Pancreas (tissue), 10 donors: ENCODE measurements at regions not wholly inside any gene's neighbourhood (a gene's known extent, or its start where the extent isn't known, plus 50 kb on each side); places are given as distances from the start of the nearest gene placed in this dataset.
A peak's percentile ranks its signal among the peaks of the same experiment; 100 is the strongest.

Experiments
- ATAC-seq, 4 donors: fragments of 200-7000 bp; cut with Tn5 transposase; one replicate each; pipeline versions ENCODE4 v1.8.0 to v1.9.1; 2020; ENCODE audit warnings: mild to moderate bottlenecking in 4 of 4, moderate library complexity in 4 of 4
- DNase-seq, 6 donors: peaks; one replicate each; pipeline ENCODE4 v3.0.0-alpha.2; 2020
- FAIRE-seq: peaks from 2 replicates; lab custom pipeline; 2012; peaks lifted over from hg19 to GRCh38; lab: Jason Lieb, UNC
- H3K27ac ChIP-seq, 4 donors: fragments of 200-600 bp; sonication (generic); 1 replicate in 3 of 4; 2 replicates in 1 of 4; pipeline versions ENCODE4 v1.5.0 to v1.8.0; 2020
- H3K27me3 ChIP-seq, 4 donors: fragments of 200-600 bp; one replicate each; pipeline ENCODE4 v1.8.0; 2021
- H3K36me3 ChIP-seq, 3 donors: fragments of 200-600 bp; sonication (generic) in 1 of 3; one replicate each; pipeline versions ENCODE4 v1.5.0 to v1.8.0; 2020 to 2021
- H3K4me1 ChIP-seq, 3 donors: fragments of 200-600 bp; one replicate each; pipeline ENCODE4 v1.8.0; 2021
- H3K4me3 ChIP-seq, 4 donors: fragments of 200-600 bp; sonication (generic) in 2 of 4; one replicate each; pipeline versions ENCODE4 v1.5.0 to v1.8.0; 2020 to 2021
- H3K9me3 ChIP-seq, 4 donors: fragments of 200-600 bp; one replicate each; pipeline ENCODE4 v1.8.0; 2021
- WGBS, 2 donors: extraction: QIAGEN DNeasy Blood & Tissue Kit; methylation state at CpG; one replicate each; pipeline ENCODE4 v1.1.7; 2013; 5-methylcytosine and 5-hydroxymethylcytosine counted together
- intact Hi-C, 3 donors: fragments of 100-400 bp; cut with DNase I; formaldehyde crosslinking; loops; one replicate each; pipeline versions ENCODE4 v1.11.1 to v1.14.2; 2022
- TF ChIP-seq, protein P1 (sequence below), 4 donors: fragments of 200-600 bp; sonication (generic) in 3 of 4; IDR thresholded peaks; one replicate each; pipeline versions ENCODE4 v1.5.0 to v1.8.0; 2021; ENCODE audit warnings: antibody characterized with exemption in 4 of 4
- donor health status: healthy with polysubstance abuse.
- donor health status: DM: no; HTN: no; CAD: no; lungs with moderate emphysema.
- donor health status: DM: no; HTN: no; CAD: no.
- donor health status: control.
- donor health status: control.
- donor health status: Bipolar disorder and iron deficiency.
- donor health status: DM: yes; HTN: yes; CAD: no.
- donor health status: DM: no; HTN: no; CAD: no.
- donor health status: DM: no; HTN: no; CAD: no.
- donor health status: DM: yes; HTN: yes; CAD: no.

DNA sequence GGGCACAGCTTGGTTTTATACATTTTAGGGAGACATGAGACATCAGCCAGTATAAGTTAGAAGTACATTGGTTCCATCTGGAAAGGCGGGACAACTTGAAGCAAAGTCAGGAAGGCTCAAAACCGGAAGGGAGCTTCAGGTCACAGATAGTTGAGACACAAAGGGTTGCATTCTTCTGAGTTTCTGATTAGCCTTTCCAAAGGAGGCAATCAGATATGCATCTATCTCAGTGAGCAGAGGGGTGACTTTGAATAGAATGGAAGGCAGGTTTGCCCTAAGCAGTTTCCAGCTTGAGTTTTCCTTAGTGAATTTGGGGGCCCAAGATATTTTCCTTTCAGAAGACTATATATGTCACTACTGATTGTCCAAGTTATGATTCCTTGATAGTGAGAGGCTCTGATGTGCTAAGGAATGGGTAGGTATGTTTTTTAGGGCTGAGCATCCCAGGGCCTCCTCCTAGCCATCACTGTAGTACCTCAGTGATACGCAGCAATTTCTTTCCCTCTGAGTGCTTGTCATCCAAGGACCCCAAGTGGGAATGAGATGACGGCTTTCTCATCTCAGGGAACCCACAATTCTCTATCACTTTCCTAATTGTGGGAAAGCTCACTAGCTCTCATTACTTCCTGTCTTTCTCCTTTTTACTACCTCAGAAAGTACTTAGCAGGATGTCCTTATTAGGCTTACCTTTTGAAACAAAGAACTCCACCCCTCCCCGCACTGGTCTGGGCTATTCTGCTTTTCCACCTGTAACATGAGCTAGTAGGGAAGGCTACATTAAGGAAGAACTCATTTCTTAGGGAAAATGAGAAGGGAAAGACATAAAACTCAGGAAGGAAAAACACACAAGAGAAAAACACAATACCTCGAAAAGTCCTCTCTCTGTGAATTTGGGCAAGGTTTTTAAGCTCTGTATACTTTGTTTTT is 632.7 kb downstream of the RAPGEF2 start:
- H3K4me1 ChIP-seq = no peaks in the 10 kb centered on the region
- H3K9me3 ChIP-seq = no peaks in the 10 kb centered on the region
- DNase-seq (no peak), FAIRE-seq (no peak), ATAC-seq (no peak)
- H3K27me3 ChIP-seq = no peaks in the 10 kb centered on the region
- no peaks in the 10 kb centered on the region for H3K36me3 ChIP-seq
- TF ChIP-seq, protein P1, sequence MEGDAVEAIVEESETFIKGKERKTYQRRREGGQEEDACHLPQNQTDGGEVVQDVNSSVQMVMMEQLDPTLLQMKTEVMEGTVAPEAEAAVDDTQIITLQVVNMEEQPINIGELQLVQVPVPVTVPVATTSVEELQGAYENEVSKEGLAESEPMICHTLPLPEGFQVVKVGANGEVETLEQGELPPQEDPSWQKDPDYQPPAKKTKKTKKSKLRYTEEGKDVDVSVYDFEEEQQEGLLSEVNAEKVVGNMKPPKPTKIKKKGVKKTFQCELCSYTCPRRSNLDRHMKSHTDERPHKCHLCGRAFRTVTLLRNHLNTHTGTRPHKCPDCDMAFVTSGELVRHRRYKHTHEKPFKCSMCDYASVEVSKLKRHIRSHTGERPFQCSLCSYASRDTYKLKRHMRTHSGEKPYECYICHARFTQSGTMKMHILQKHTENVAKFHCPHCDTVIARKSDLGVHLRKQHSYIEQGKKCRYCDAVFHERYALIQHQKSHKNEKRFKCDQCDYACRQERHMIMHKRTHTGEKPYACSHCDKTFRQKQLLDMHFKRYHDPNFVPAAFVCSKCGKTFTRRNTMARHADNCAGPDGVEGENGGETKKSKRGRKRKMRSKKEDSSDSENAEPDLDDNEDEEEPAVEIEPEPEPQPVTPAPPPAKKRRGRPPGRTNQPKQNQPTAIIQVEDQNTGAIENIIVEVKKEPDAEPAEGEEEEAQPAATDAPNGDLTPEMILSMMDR (IDR thresholded peaks at IDR 0.05) = no peak
- no peak overlapping the region for H3K27ac ChIP-seq
- intact Hi-C loops = no loop called here
- WGBS, 2 donors = 87 to 91% methylated on average over 6 of the region's 6 CpGs
- no peak overlapping the region for H3K4me3 ChIP-seq

DNA sequence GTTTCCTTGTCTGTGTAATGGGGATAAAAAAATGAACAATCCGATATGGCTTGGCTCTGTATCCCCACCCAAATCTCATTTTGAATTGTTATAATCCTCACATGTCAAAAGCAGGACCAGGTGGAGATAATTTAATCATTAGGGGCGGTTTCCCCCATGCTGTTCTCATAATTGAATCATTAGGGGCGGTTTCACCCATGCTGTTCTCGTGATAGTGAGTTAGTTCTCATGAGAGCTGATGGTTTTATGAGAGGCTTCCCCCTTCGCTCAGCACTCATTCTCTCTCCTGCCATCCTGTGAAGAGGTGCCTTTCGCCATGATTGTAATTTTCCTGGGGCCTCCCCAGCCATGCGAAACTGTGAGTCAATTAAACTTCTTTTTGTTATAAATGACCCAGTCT is 633.5 kb downstream of the RAPGEF2 start:
- intact Hi-C loops = no loop called here
- FAIRE-seq (no peak), ATAC-seq (no peak), DNase-seq (no peak)
- Histone ChIP-seq H3K27ac (no peak overlapping the region), H3K36me3 (no peaks in the 10 kb centered on the region), H3K4me3 (no peak overlapping the region), H3K9me3 (no peaks in the 10 kb centered on the region), H3K27me3 (no peaks in the 10 kb centered on the region), H3K4me1 (no peaks in the 10 kb centered on the region)
- TF ChIP-seq, protein P1 (IDR thresholded peaks at IDR 0.05) = no peak
- 82 to 92% methylated on average over 7 of the region's 7 CpGs for WGBS, 2 donors

DNA sequence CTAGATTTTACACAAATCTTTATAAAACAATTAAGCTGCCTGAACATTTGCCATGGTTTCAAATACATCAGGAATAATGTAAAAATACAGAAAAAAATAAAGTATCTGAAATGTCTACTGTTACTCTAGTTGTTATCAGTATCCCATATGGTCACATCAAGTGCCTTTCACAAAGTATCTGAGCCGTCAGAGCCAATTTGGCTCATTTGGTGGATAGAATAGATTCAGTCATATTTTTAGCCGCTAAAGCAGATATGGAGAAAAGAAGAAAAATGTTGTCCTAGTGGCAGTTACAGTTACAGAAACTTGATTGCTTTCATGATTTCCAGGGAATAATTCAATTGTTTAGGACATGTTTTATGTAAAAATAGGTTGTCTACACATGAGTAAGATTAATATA is 641.1 kb downstream of the RAPGEF2 start:
- WGBS, 2 donors = 19 to 22% methylated on average over 2 of the region's 2 CpGs
- H3K9me3 ChIP-seq = no peaks in the 10 kb centered on the region
- DNase-seq (no peak), ATAC-seq (peak in 2 of 4 donors; percentile 30 to 50), FAIRE-seq (no peak)
- no peaks in the 10 kb centered on the region for H3K36me3 ChIP-seq
- TF ChIP-seq, protein P1 (IDR thresholded peaks at IDR 0.05) = no peak
- intact Hi-C loops = no loop called here
- no peak overlapping the region for H3K4me3 ChIP-seq
- no peak overlapping the region for H3K27ac ChIP-seq
- peaks cover 0 to 3% (median 0%) of the 10 kb centered on the region in 3 donors for H3K4me1 ChIP-seq
- H3K27me3 ChIP-seq = no peaks in the 10 kb centered on the region

DNA sequence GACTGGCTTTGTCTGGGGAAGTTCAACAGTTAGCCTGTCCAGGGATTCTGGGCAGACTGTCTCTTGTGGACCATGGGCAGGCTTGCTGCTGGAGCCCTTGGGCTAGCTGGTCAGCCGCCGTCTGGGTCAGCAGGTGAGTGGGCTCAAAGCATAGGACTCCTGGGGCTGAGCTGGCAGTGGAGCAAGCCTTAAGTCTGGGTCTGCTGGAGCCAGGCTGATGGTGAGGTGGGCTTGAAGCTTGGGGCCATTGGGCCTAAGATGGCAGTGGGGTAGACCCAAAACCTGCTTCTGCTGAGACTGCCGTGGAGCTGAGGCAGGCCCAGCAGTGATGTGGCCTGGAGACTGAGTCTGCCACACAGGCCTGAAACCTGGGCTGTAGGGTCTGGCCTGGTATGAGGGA is 645.1 kb downstream of the RAPGEF2 start:
- no peaks in the 10 kb centered on the region for H3K9me3 ChIP-seq
- WGBS, 2 donors = 77 to 97% methylated on average over 3 of the region's 3 CpGs
- FAIRE-seq = no peak

More for the DNA sequence above, 645.1 kb downstream of the RAPGEF2 start:
- Histone ChIP-seq H3K27me3 (no peaks in the 10 kb centered on the region), H3K27ac (no peak overlapping the region), H3K4me3 (no peak overlapping the region), H3K4me1 (peaks cover 0 to 3% (median 0%) of the 10 kb centered on the region in 3 donors), H3K36me3 (no peaks in the 10 kb centered on the region)
- TF ChIP-seq, protein P1 (IDR thresholded peaks at IDR 0.05) = no peak
- ATAC-seq (no peak), DNase-seq (peak in 1 of 6 donors; percentile 37)
- intact Hi-C loops = no loop called here
